Fibroblast of skin of abdomen (primary cell): ENCODE measurements at regions not wholly inside any gene's neighbourhood (a gene's known extent, or its start where the extent isn't known, plus 50 kb on each side); places are given as distances from the start of the nearest gene placed in this dataset.
"Not testable (repeated sequence)": the region's sequence is repeated elsewhere in the genome, so short reads cannot be mapped to it uniquely, and the experiment has no call there.

Experiments
- DNase-seq: peaks from one replicate; pipeline ENCODE4 v3.0.0-alpha.2; 2013

GRCh38 chr3:153268564-153269279 lies 106.7 kb downstream of the RAP2B start:
- no peak for DNase-seq

DNA sequence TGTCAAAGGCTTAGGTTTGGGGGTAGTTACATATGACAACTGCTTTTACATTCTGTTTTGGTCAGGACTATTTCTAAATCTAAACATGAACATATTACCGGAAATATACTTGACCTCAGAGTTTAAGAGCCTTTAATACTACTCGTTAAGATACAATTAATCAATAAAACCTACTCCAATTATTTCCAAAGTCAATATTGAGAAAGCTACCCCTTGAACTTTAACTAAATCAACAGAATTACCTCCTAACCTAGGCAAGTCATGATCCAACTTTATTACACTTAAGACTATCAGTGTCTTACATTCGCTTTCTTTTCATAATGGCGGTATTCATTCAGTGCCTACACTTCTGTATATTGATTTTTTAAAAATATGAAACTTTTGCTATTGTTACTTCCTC lies 107.7 kb downstream of the RAP2B start:
- DNase-seq, result no peak

DNA sequence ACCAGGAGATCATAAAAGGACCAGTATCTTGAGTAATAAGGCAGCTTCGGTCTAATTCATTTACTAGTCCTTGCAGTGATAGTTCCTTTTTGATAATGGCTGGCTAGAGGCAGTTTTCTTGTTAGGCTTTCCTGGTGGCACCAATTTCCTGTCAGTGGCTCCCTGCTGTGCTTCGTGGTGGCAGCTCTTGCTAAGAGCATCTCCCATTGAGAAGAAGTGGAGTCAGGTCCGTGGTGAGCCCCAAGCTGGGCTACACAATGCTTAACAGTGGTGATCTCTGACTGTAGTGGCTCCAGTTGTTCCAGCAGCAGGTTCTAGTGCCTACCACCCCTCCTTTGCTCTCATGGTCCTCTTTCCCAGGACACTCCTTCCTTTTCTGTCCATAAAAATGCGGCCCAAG lies 111.2 kb downstream of the RAP2B start:
- no peak for DNase-seq

DNA sequence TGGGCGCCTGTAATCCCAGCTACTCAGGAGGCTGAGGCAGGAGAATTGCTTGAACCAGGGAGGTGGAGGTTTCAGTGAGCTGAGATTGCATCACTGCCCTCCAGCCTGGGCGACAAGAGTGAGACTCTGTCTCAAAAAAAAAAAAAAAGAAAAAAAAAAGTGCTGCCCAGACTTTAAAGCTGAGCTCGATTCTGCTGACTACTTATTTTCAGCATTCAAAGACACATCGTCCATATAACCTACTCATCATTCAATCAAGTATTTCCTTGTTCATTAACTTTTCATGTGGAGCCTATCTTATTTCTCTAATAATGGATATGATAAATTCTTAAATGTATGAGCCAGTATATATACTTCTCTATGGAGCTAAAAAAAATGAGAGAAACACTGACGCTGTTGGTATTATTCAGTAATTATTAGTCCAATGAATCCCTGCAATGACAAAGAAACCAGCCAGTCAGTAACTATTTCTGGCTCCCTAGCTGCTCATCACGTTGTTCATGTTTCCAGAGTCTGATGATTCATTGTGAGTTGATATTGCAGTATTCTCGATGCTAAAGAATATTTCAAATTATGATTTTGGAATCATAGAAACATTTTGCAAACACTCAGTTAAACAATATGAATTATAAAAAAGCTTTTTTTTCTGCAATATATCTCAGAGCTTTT lies 111.9 kb downstream of the RAP2B start:
- DNase-seq, result peak; percentile 53

DNA sequence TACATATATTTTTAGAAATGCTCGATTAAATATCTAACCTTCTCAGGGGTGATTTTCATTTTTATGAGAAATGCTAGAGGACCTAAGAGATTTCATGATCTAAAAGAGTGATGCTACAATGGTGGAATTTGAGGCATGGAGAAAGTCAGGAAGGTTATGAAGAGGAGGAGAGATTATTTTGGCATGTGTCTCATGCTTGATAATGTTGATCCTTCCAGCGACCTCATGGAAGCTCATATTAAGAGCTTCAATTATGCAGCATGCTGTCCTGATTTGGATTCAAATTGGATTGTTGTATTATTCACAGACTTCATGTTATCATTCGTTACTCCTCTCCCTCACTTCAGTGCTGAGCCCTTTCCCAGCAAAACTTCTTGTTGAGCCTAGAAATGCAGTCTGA lies 112.5 kb downstream of the RAP2B start:
- DNase-seq, result no peak

DNA sequence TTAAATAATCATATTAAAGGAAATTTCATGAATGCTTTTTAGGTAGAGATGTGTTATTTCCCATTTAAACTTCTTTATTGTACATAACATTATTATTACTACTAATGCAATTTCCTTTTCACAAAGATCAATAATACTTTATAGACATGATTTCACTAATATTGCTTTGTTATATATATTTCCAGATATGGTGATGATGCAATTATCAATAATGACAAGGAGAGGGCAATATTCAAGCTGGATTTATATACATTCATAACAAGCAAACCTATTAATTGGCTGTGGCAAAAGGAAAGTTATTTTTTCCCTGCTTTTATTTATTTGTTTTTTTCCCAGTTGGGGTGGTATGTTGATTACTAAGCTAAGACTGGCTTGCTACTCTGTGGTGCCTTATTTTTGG lies 113.5 kb downstream of the RAP2B start:
- DNase-seq, result no peak

GRCh38 chr3:153277029-153277428 lies 115.0 kb downstream of the RAP2B start:
- DNase-seq, result peak; percentile 79

- DNase-seq, result not testable (repeated sequence)
Observed at GRCh38 chr3:153281236-153281997, 119.4 kb downstream of the RAP2B start.

GRCh38 chr3:153282355-153282754 lies 120.3 kb downstream of the RAP2B start:
- DNase-seq, result no peak

DNA sequence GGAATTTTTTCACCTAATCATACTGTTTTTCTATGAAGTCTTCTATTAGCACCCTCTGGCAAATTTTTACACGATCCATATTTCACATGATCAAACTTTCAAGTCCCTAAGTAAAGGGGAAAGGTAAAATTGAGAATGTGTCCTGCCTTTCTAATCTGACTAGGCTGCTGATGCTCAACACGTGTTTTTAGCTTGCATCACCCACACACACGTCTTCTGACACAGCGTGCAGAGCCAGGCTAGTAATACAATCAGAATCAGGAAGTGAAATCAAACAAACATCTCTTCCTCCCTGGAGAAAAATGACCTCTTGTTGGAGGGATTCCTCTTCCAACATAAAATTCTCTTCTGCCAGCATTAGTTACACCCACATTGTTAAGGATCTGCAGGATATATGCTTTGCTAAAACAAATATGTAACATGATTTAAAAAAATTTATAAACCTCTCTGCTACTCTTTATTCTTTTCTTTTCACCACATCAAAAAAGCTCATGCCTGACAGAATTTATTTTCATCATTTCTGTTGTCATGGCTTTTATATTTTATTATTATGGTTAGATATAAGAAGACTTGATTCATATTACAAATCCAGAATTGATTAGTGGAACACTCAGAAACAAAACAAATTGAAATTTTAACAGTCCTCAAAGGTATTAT lies 122.4 kb downstream of the RAP2B start:
- peak; percentile 93 for DNase-seq

- DNase-seq, result peak; percentile 32
Observed at GRCh38 chr3:153285194-153285641, 123.2 kb downstream of the RAP2B start.

DNA sequence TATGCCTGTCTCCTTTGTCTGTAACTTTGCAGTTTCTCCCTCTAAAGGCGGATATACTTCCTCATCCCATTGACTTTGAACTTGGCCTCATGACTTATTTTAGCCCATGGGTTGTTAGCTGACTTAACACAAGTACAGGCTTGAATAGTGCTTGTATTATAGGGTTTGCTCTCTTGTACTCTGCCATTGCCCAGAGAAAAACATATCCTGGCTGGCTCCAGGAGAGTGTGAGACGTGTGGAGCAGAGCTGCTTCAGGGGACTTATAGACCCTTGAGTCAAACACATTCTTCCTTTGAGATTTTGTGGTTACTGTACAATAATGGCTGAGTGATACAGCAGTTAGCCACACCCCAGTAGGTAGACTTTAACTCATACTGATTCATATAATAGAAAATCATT lies 124.0 kb downstream of the RAP2B start:
- DNase-seq, result no peak

- no peak for DNase-seq
Observed at GRCh38 chr3:153287017-153287416, 125.0 kb downstream of the RAP2B start.

DNA sequence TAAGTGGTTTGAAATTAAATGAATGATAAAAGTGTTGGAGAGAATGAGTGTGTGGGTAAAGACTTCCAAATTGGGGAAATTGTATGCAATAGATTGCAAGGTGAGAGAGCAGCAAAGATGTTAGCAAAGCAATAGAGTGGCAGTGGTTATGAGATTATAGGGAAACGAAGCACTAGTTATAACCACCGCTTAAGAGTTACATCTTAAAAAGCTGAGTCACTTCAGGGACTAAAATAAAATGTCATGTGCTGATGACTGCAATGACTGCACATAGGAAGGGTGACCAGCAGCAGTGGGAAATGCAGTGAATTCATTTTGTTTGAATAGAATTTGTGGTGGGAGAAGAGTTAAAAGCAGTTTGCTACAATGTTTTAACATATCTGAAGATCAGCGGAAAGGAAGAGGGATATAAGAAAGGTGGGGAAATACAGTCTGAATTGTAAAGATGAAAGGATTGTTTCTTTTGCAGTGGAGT lies 127.3 kb downstream of the RAP2B start:
- DNase-seq, result no peak

DNA sequence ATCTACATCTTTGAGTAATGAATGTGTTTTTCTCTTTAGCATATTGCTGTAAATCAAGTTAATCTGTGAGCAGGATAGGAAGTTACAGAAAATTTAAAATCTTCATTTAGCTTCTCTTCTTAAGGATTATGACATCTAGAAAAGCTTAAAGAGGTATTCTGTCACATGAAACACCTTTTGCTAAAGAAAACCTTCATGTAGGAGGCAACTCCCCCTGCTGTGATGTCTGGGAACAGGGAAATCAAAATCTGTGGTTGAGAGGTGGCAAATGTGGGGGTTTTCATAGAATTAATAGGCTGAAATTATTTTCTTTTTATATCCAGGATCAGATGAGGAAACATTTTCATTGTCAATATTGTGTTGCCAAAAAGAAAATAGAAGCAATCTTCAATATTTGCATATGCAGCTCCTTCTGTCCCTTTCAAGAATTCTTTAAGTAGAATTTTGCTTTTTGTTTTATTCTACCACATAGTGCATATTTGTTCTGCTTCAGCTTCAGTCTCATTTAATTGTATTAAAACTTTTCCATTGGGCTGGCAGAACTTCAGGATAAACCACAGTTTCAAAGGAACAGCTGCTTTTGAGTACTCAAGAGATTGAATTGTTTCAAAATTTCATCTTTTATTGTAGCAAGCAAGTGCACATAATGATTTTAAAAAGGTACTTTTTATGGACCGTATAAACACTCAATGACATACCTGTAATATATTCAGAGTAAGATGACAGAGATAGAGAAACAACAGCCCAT lies 128.4 kb downstream of the RAP2B start:
- no peak for DNase-seq

GRCh38 chr3:153291059-153291685 lies 129.1 kb downstream of the RAP2B start:
- no peak for DNase-seq

DNA sequence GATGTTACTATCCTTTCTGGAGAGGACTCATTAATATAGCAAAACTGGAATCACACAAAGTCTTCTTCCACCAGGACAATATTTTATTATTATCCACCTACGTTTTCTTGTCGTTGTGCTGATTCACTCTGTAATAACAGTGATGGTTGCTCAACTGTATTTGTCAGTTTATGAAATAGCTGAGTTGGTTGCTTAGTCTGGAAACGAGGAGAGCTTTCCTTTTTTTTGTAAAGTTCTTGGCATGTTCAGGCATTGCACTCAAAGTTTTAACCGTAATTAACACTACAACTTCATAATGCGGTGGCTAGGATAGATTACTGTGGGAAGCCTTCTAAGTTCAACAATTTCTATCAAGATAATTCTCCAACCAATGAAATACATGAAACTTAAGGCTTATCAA lies 131.2 kb downstream of the RAP2B start:
- no peak for DNase-seq

DNA sequence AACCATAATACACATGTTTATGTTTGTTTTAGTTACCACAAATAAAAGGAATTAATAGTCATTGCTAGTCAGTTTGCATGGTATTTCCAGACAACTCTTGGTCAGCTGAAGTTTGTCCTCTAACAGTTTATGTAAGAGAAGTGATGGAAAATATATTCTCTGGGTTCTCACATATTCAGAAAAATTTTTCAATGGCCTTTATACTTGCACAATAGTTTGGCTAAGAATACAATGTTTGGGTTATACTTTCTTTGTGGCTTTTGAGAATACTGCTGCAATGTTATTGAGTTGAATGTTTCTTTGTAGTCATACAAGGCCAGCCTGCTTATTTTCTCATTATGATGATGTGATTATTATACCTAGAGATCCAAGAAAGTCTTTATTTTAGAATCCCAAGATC lies 133.9 kb downstream of the RAP2B start:
- no peak for DNase-seq

- no peak for DNase-seq
Observed at GRCh38 chr3:153305189-153305588, 143.2 kb downstream of the RAP2B start.

DNA sequence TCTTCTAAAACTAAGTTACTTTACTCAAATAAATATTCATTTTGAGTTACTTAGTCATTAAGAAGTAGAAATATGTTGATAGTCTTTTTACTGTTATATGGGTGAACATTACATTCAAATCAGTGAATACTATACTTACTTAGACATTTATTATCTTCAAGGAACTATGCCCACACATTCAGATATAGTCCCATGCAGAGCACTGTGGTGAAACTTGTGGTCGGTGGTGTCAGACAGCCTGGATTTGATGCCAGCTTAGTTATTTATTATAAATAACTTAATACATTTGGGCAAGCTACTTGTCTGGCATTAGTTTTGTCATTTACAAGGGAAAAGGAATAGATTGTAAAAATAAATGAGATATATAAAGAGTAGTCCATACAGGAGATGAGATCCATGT lies 149.5 kb downstream of the RAP2B start:
- DNase-seq, result peak; percentile 17

DNA sequence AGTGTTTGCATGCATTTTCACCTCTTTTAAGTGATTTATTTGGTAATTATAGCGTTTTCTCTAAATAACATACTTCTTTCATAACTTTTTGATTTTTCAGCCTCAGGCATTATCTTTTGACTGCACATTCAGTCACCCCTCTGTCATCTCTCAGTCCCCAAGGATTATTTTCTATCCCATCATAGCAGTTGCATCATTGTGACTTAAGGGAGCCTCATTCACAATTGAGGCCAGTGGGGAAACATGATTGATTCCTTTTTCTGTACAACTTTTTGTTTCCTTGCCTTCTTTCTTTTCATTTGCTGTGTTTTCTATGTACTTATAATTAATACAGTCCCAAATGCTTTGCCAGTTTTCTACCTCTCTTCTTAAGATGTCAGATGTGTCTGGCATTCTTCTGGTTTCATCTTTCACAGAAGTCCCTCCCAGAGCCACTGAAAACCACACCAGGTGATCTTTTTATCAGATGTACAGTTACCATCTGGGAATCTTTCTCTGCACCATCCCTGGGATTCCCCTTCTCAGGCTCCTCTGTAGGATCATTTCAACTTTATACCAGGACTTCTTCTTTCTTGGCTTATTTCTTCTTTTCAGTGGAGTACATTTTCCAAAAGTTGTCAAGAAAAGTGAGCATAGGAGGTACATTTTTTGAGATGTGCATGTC lies 151.4 kb downstream of the RAP2B start:
- peak; percentile 19 for DNase-seq
